Limb (tissue), 2 donors: ENCODE measurements at regions not wholly inside any gene's neighbourhood (a gene's known extent, or its start where the extent isn't known, plus 50 kb on each side); places are given as distances from the start of the nearest gene placed in this dataset.

Experiments used
- DNase-seq, 2 donors: peaks; one replicate each; pipeline ENCODE4 v3.0.0-alpha.2; 2016; ENCODE audit errors: extremely low spot score in 2 of 2

GRCh38 chr6:140156131-140156530 is 781.7 kb upstream of the CITED2 start:
- DNase-seq: no peak

- no peak for DNase-seq
These were observed 781.1 kb upstream of the CITED2 start for GRCh38 chr6:140155451-140156126.

- DNase-seq: no peak
These were observed 779.3 kb upstream of the CITED2 start for GRCh38 chr6:140153703-140154102.

- peak in 1 of 2 donors; percentile 29 for DNase-seq
These were observed 773.7 kb upstream of the CITED2 start for GRCh38 chr6:140147825-140148814.

- DNase-seq: no peak
These were observed 766.4 kb upstream of the CITED2 start for GRCh38 chr6:140140891-140141290.

GRCh38 chr6:140138311-140139010 is 764.0 kb upstream of the CITED2 start:
- no peak for DNase-seq

- no peak for DNase-seq
These were observed 759.8 kb upstream of the CITED2 start for GRCh38 chr6:140134224-140134623.

- no peak for DNase-seq
These were observed 755.6 kb upstream of the CITED2 start for GRCh38 chr6:140130074-140130473.

- DNase-seq: no peak
These were observed 750.0 kb upstream of the CITED2 start for GRCh38 chr6:140124498-140124897.

- no peak for DNase-seq
These were observed 733.7 kb upstream of the CITED2 start for GRCh38 chr6:140108167-140108566.

- DNase-seq: no peak
These were observed 732.8 kb upstream of the CITED2 start for GRCh38 chr6:140107216-140107615.

GRCh38 chr6:140105857-140106256 is 731.4 kb upstream of the CITED2 start:
- peak in 1 of 2 donors; percentile 27 for DNase-seq

GRCh38 chr6:140105241-140105640 is 730.8 kb upstream of the CITED2 start:
- no peak for DNase-seq

GRCh38 chr6:140101818-140102217 is 727.4 kb upstream of the CITED2 start:
- DNase-seq: no peak

GRCh38 chr6:140101367-140101766 is 726.9 kb upstream of the CITED2 start:
- no peak for DNase-seq

- DNase-seq: no peak
These were observed 721.1 kb upstream of the CITED2 start for GRCh38 chr6:140095532-140095931.

GRCh38 chr6:140091895-140092294 is 717.4 kb upstream of the CITED2 start:
- no peak for DNase-seq

GRCh38 chr6:140090871-140091270 is 716.4 kb upstream of the CITED2 start:
- no peak for DNase-seq

GRCh38 chr6:140083375-140083774 is 708.9 kb upstream of the CITED2 start:
- no peak for DNase-seq

- no peak for DNase-seq
These were observed 708.4 kb upstream of the CITED2 start for GRCh38 chr6:140082867-140083297.

- no peak for DNase-seq
These were observed 704.9 kb upstream of the CITED2 start for GRCh38 chr6:140079328-140079727.
